HG02884 (cell line): ENCODE measurements at regions not wholly inside any gene's neighbourhood (a gene's known extent, or its start where the extent isn't known, plus 50 kb on each side); places are given as distances from the start of the nearest gene placed in this dataset.

Source experiments
- ATAC-seq: cut with Tn5 transposase; IDR thresholded peaks from one replicate; pipeline ENCODE4 v1.9.1; 2021; ENCODE audit warnings: mild to moderate bottlenecking, moderate library complexity; ENCODE audit not compliant: unreplicated experiment

- ATAC-seq = no peak
Measured at GRCh38 chr6:78577585-78577984, 289.8 kb upstream of the IRAK1BP1 start.

GRCh38 chr6:78578430-78578829, 288.9 kb upstream of the IRAK1BP1 start:
- ATAC-seq = no peak

- no peak for ATAC-seq
Measured at GRCh38 chr6:78580923-78581322, 286.4 kb upstream of the IRAK1BP1 start.

GRCh38 chr6:78583079-78583478, 284.3 kb upstream of the IRAK1BP1 start:
- ATAC-seq = no peak

GRCh38 chr6:78589436-78589835, 277.9 kb upstream of the IRAK1BP1 start:
- ATAC-seq = no peak

GRCh38 chr6:78593898-78594667, 273.3 kb upstream of the IRAK1BP1 start:
- ATAC-seq = no peak

GRCh38 chr6:78594668-78595066, 272.7 kb upstream of the IRAK1BP1 start:
- ATAC-seq = no peak

GRCh38 chr6:78597966-78598365, 269.4 kb upstream of the IRAK1BP1 start:
- no peak for ATAC-seq

GRCh38 chr6:78598966-78599365, 268.4 kb upstream of the IRAK1BP1 start:
- ATAC-seq = no peak

- ATAC-seq = no peak
Measured at GRCh38 chr6:78599526-78599925, 267.8 kb upstream of the IRAK1BP1 start.

GRCh38 chr6:78605909-78606446, 261.4 kb upstream of the IRAK1BP1 start:
- no peak for ATAC-seq

GRCh38 chr6:78607189-78607588, 260.2 kb upstream of the IRAK1BP1 start:
- ATAC-seq = no peak

GRCh38 chr6:78611102-78611620, 256.2 kb upstream of the IRAK1BP1 start:
- ATAC-seq = no peak

- no peak for ATAC-seq
Measured at GRCh38 chr6:78611886-78612480, 255.4 kb upstream of the IRAK1BP1 start.

GRCh38 chr6:78614961-78615360, 252.4 kb upstream of the IRAK1BP1 start:
- ATAC-seq = peak; percentile 4

GRCh38 chr6:78615430-78615904, 251.9 kb upstream of the IRAK1BP1 start:
- ATAC-seq = peak; percentile 58

GRCh38 chr6:78618970-78619369, 248.4 kb upstream of the IRAK1BP1 start:
- no peak for ATAC-seq

- ATAC-seq = no peak
Measured at GRCh38 chr6:78623554-78623953, 243.8 kb upstream of the IRAK1BP1 start.

- no peak for ATAC-seq
Measured at GRCh38 chr6:78629154-78629721, 238.1 kb upstream of the IRAK1BP1 start.

- ATAC-seq = no peak
Measured at GRCh38 chr6:78629836-78630235, 237.5 kb upstream of the IRAK1BP1 start.

- no peak for ATAC-seq
Measured at GRCh38 chr6:78631976-78632375, 235.4 kb upstream of the IRAK1BP1 start.
